IMR-90 (cell line): ENCODE measurements at regions not wholly inside any gene's neighbourhood (a gene's known extent, or its start where the extent isn't known, plus 50 kb on each side); places are given as distances from the start of the nearest gene placed in this dataset.
"Not testable (repeated sequence)": the region's sequence is repeated elsewhere in the genome, so short reads cannot be mapped to it uniquely, and the experiment has no call there.

Experiments used
- ATAC-seq: fragments of 200-7000 bp; cut with Tn5 transposase; 2 replicates; pipeline ENCODE4 v1.9.1; 2020; ENCODE audit warnings: low read depth, mild to moderate bottlenecking, moderate library complexity
- BruUV-seq: library from RNA; stranded (reverse); fragments of 400-500 nt; replicated peaks from 2 replicates; lab custom pipeline; 2021; lab: Mats Ljungman, UMichigan
- CTCF ChIA-PET: fragments of 300-600 bp; formaldehyde crosslinking; extraction: SDS; loops from one replicate; lab custom pipeline; 2021; ENCODE audit warnings: antibody characterized with exemption; lab: Yijun Ruan, JAX
- POLR2A ChIA-PET: fragments of 300-600 bp; sonication (Branson Sonifier 250); formaldehyde crosslinking; loops from one replicate; lab custom pipeline; 2022; ENCODE audit warnings: antibody characterized with exemption; ENCODE audit not compliant: unreplicated experiment; lab: Charles Lee
- DNase-seq: peaks from one replicate; pipeline ENCODE4 v3.0.0; 2013
- H2AFZ ChIP-seq: replicated peaks from 2 replicates; pipeline ENCODE3; 2013; ENCODE audit warnings: low read length, mild to moderate bottlenecking; ENCODE audit not compliant: poor library complexity
- H2AK5ac ChIP-seq: 2 replicates; pipeline ENCODE4 v1.6.1; 2013; ENCODE audit warnings: low read depth, low read length, inconsistent platforms
- H2AK9ac ChIP-seq: replicated peaks from 2 replicates; pipeline ENCODE3; 2013; ENCODE audit warnings: mild to moderate bottlenecking, low read depth, low read length, moderate library complexity; ENCODE audit not compliant: poor library complexity
- H2BK120ac ChIP-seq: 2 replicates; pipeline ENCODE4 v1.6.1; 2013; ENCODE audit warnings: low read depth, low read length, inconsistent platforms
- H2BK15ac ChIP-seq: 3 replicates; pipeline ENCODE4 v1.6.1; 2013; ENCODE audit warnings: low read depth, low read length, inconsistent platforms
- H2BK20ac ChIP-seq: 2 replicates; pipeline ENCODE4 v1.6.1; 2013; ENCODE audit warnings: low read depth, mild to moderate bottlenecking, inconsistent platforms, low read length, moderate library complexity
- H2BK5ac ChIP-seq: 2 replicates; pipeline ENCODE4 v1.6.1; 2013; ENCODE audit warnings: mild to moderate bottlenecking, low read depth, low read length, inconsistent platforms; ENCODE audit not compliant: poor library complexity, severe bottlenecking
- H3K14ac ChIP-seq: replicated peaks from 2 replicates; pipeline ENCODE4 v1.6.1; 2013; ENCODE audit warnings: low read depth, low read length, inconsistent platforms
- H3K18ac ChIP-seq: 2 replicates; pipeline ENCODE4 v1.6.1; 2013; ENCODE audit warnings: low read depth, low read length, control low read depth
- H3K23ac ChIP-seq: 2 replicates; pipeline ENCODE4 v1.6.1; 2013; ENCODE audit warnings: low read depth, low read length, inconsistent platforms
- H3K27ac ChIP-seq: 2 replicates; pipeline ENCODE4 v1.5.1; 2013; ENCODE audit warnings: mild to moderate bottlenecking, control low read depth, low read length; ENCODE audit not compliant: insufficient read depth
- H3K27me3 ChIP-seq: 2 replicates; pipeline ENCODE4 v1.6.1; 2013; ENCODE audit warnings: low read length; ENCODE audit not compliant: control insufficient read depth, insufficient read depth
- H3K36me3 ChIP-seq: 2 replicates; pipeline ENCODE4 v1.6.1; 2013; ENCODE audit warnings: low read length, mixed read lengths; ENCODE audit not compliant: control insufficient read depth, insufficient read depth
- H3K4ac ChIP-seq: 2 replicates; pipeline ENCODE4 v1.6.1; 2013; ENCODE audit warnings: low read depth, low read length, inconsistent platforms
- H3K4me1 ChIP-seq: 2 replicates; pipeline ENCODE4 v1.6.1; 2013; ENCODE audit warnings: low read length, mixed read lengths; ENCODE audit not compliant: control insufficient read depth, insufficient read depth
- H3K4me2 ChIP-seq: 2 replicates; pipeline ENCODE4 v1.6.1; 2013; ENCODE audit warnings: low read depth, mild to moderate bottlenecking, control low read depth, low read length, moderate library complexity
- H3K4me3 ChIP-seq: 2 replicates; pipeline ENCODE4 v1.5.1; 2013; ENCODE audit warnings: low read depth, mild to moderate bottlenecking, control low read depth, low read length, moderate library complexity; ENCODE audit not compliant: insufficient read depth
- H3K56ac ChIP-seq: 2 replicates; pipeline ENCODE4 v1.6.1; 2013; ENCODE audit warnings: low read length, inconsistent platforms; ENCODE audit not compliant: insufficient read depth; ENCODE audit errors: extremely low read depth
- H3K79me1 ChIP-seq, 2 experiments: 2 replicates each; pipeline ENCODE4 v1.6.1; 2013; ENCODE audit warnings: low read length in 2 of 2, inconsistent platforms in 1 of 2, low read depth in 1 of 2
- H3K9ac ChIP-seq: 2 replicates; pipeline ENCODE4 v1.6.1; 2013; ENCODE audit warnings: low read depth, low read length, control low read depth
- H3K9me1 ChIP-seq: 2 replicates; pipeline ENCODE4 v1.6.1; 2013; ENCODE audit warnings: low read length, inconsistent platforms; ENCODE audit not compliant: insufficient read depth
- H3K9me3 ChIP-seq: 2 replicates; pipeline ENCODE4 v1.6.1; 2013; ENCODE audit warnings: low read length; ENCODE audit not compliant: control insufficient read depth, insufficient read depth
- H4K20me1 ChIP-seq: 2 replicates; pipeline ENCODE4 v1.6.1; 2013; ENCODE audit warnings: low read length, inconsistent platforms; ENCODE audit not compliant: insufficient read depth
- H4K5ac ChIP-seq: 2 replicates; pipeline ENCODE4 v1.6.1; 2013; ENCODE audit warnings: mild to moderate bottlenecking, low read depth, low read length, control low read depth
- H4K8ac ChIP-seq, 2 experiments: 2 replicates each; pipeline ENCODE4 v1.6.1; 2013; ENCODE audit warnings: low read depth in 2 of 2, low read length in 2 of 2, control low read depth in 1 of 2, inconsistent platforms in 1 of 2
- H4K91ac ChIP-seq: 2 replicates; pipeline ENCODE4 v1.6.1; 2013; ENCODE audit warnings: low read depth, low read length, inconsistent platforms; ENCODE audit not compliant: insufficient read depth
- WGBS, 2 experiments: methylation state at CpG; one replicate each; pipeline versions ENCODE4 v1.1.5 to v1.1.7; 2013; ENCODE audit warnings: missing lambda C conversion rate in 2 of 2; ENCODE audit not compliant: insufficient read length in 1 of 2; ENCODE audit errors: extremely low coverage in 2 of 2; 5-methylcytosine and 5-hydroxymethylcytosine counted together
- dilution Hi-C: fragments of 300-500 bp; cut with HindIII; formaldehyde crosslinking; loops from one replicate; pipeline ENCODE4 v1.14.3; 2018; ENCODE audit warnings: low sequenced_read_pairs; ENCODE audit not compliant: unreplicated experiment
- in situ Hi-C: fragments of 300-500 bp; cut with MboI; formaldehyde crosslinking; loops from 3 replicates; pipeline ENCODE4 v1.14.3; 2019; ENCODE audit warnings: low sequenced_read_pairs, inconsistent platforms, mixed read lengths
- intact Hi-C: fragments of 100-400 bp; cut with micrococcal nuclease; formaldehyde crosslinking; loops from 2 replicates; pipeline ENCODE4 v1.10.0; 2022

- intact Hi-C loops, result not testable (repeated sequence)
Observed at GRCh38 chr7:6926193-6927174, 100.4 kb upstream of the CCZ1B start.

GRCh38 chr7:6927643-6928042, 101.6 kb upstream of the CCZ1B start:
- H3K36me3 ChIP-seq, H4K8ac ChIP-seq, H3K23ac ChIP-seq, H2AK9ac ChIP-seq, POLR2A ChIA-PET, H3K4me3 ChIP-seq, H3K4ac ChIP-seq, H2BK120ac ChIP-seq, H4K5ac ChIP-seq, in situ Hi-C loops, H2BK15ac ChIP-seq, H3K56ac ChIP-seq, H3K79me1 ChIP-seq, H3K18ac ChIP-seq, H3K9me3 ChIP-seq, H3K4me2 ChIP-seq, intact Hi-C loops, H3K27ac ChIP-seq, H3K9me1 ChIP-seq, H2BK20ac ChIP-seq, H2BK5ac ChIP-seq, dilution Hi-C loops, CTCF ChIA-PET, H3K9ac ChIP-seq, ATAC-seq, H3K14ac ChIP-seq, H3K4me1 ChIP-seq, H2AFZ ChIP-seq, BruUV-seq, H4K91ac ChIP-seq, H2AK5ac ChIP-seq, DNase-seq, H4K20me1 ChIP-seq, H3K27me3 ChIP-seq: not testable (repeated sequence)
- no CpG with 5 or more reads among the region's 8 CpGs for WGBS, 2 experiments

More at GRCh38 chr7:6926193-6927174, 100.4 kb upstream of the CCZ1B start:
- H3K79me1 ChIP-seq, H3K14ac ChIP-seq, H4K8ac ChIP-seq, H3K4me3 ChIP-seq, H2AK5ac ChIP-seq, H3K18ac ChIP-seq, CTCF ChIA-PET, H3K4me1 ChIP-seq, H2BK120ac ChIP-seq, H4K20me1 ChIP-seq, H3K56ac ChIP-seq, BruUV-seq, H3K9me1 ChIP-seq, H2AK9ac ChIP-seq, H3K27me3 ChIP-seq, in situ Hi-C loops, dilution Hi-C loops, H2BK20ac ChIP-seq, H3K4ac ChIP-seq, H2BK5ac ChIP-seq, H4K5ac ChIP-seq, H3K36me3 ChIP-seq, H2BK15ac ChIP-seq, H2AFZ ChIP-seq, DNase-seq, H3K27ac ChIP-seq, H3K4me2 ChIP-seq, H3K9me3 ChIP-seq, H4K91ac ChIP-seq, POLR2A ChIA-PET, ATAC-seq, H3K9ac ChIP-seq, H3K23ac ChIP-seq: not testable (repeated sequence)
- WGBS, 2 experiments, result 63% methylated on average over 3 of the region's 26 CpGs; no CpG with 5 or more reads in 1 of the 2 experiments
